ENCODE measurements at regions not wholly inside any gene's neighbourhood (a gene's known extent, or its start where the extent isn't known, plus 50 kb on each side); places are given as distances from the start of the nearest gene placed in this dataset.

DNA sequence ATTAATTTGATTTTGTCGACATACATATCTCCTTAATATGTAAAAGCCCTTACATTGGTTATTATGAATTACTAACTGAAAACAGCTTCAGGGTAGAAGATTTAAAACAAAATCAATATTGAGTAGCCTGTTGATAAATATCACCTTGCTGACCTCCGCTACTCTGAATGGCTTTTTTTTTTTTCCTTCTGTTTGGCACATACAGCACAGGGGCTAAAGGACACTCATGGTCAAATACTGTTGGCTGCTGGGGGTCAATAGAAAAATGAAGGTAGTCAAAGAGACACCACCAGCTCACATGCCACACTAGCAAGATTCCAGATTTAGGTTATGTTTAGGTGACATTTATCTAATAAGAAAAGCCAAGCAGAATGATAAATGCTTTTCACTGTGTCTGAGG lies 1642.4 kb upstream of the SLC39A10 start:
- TF ChIP-seq TSHZ1 (tag by site-specific recombination; IDR thresholded peaks at IDR 0.05; ENCODE audit: borderline replicate concordance) (no peak), ZBTB8A (tag by site-specific recombination; IDR thresholded peaks at IDR 0.05) (no peak), ZNF366 (tag by site-specific recombination; conservative IDR thresholded peaks at IDR 0.05) (no peak), ZNF585B (tag by site-specific recombination; IDR thresholded peaks at IDR 0.05) (no peak), GLIS2 (tag by site-specific recombination; IDR thresholded peaks at IDR 0.05) (no peak), ZNF16 (tag by site-specific recombination; IDR thresholded peaks at IDR 0.05; ENCODE audit: low read depth) (no peak), ZNF544 (tag by site-specific recombination; IDR thresholded peaks at IDR 0.05) (no peak), ZNF501 (tag by site-specific recombination; IDR thresholded peaks at IDR 0.05) (no peak), ZSCAN4 (tag by site-specific recombination; IDR thresholded peaks at IDR 0.05) (no peak), ZNF626 (tag by site-specific recombination; IDR thresholded peaks at IDR 0.05) (no peak), ZNF146 (tag by site-specific recombination; IDR thresholded peaks at IDR 0.05) (no peak)
- TF ChIP-seq, protein P1, sequence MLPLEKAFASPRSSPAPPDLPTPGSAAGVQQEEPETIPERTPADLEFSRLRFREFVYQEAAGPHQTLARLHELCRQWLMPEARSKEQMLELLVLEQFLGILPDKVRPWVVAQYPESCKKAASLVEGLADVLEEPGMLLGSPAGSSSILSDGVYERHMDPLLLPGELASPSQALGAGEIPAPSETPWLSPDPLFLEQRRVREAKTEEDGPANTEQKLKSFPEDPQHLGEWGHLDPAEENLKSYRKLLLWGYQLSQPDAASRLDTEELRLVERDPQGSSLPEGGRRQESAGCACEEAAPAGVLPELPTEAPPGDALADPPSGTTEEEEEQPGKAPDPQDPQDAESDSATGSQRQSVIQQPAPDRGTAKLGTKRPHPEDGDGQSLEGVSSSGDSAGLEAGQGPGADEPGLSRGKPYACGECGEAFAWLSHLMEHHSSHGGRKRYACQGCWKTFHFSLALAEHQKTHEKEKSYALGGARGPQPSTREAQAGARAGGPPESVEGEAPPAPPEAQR (tag by site-specific recombination; IDR thresholded peaks at IDR 0.05): no peak
- Histone ChIP-seq H3K9me3 (ENCODE audit: control insufficient read depth, insufficient read depth, low read depth, low read length) (no peaks in the 10 kb centered on the region), H3K36me3 (ENCODE audit: control insufficient read depth in 2 of 2, insufficient read depth in 1 of 2, low read length in 2 of 2) (no peaks in the 10 kb centered on the region), H3K4me1 (ENCODE audit: control insufficient read depth, insufficient read depth, low read length) (no peaks in the 10 kb centered on the region), H3K27ac (ENCODE audit: extremely low read depth, low read depth, low read length) (no peak overlapping the region), H3K4me3 (ENCODE audit: low read depth, low read length) (no peak overlapping the region)
- ChIA-PET CTCF (no interaction called here), POLR2A (no interaction called here)

DNA sequence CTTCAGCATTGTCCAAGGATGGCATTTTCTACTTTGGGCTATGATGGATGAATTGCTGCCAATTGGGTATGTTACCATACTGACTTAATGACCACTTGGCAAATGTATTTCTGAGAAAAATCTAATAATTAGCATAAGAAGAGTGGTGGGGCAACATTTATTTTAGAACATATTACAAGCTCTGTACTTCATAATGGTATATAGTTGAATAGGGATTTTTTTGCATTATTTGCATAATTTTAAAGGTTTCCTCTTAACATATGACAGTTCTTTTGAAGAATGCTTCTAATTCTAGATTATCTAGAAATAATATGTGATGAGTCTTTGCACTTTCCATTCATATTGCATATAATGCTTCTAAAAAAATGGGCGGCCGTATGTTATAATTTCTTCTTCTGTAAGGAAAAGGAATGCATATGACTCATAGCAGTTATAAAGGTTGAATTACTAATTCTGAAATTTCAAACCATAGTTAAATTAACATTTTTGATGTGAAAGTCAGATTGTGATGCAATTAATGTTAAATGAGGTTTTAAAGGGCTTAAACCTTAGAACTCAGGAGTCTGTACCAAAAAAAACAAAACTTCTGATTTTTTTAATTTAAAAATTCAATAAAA lies 1652.3 kb upstream of the SLC39A10 start:
- Histone ChIP-seq H3K27ac (ENCODE audit: extremely low read depth, low read depth, low read length) (no peak overlapping the region), H3K4me3 (ENCODE audit: low read depth, low read length) (no peak overlapping the region), H3K9me3 (ENCODE audit: control insufficient read depth, insufficient read depth, low read depth, low read length) (no peaks in the 10 kb centered on the region), H3K36me3 (ENCODE audit: control insufficient read depth in 2 of 2, insufficient read depth in 1 of 2, low read length in 2 of 2) (no peaks in the 10 kb centered on the region), H3K4me1 (ENCODE audit: control insufficient read depth, insufficient read depth, low read length) (no peaks in the 10 kb centered on the region)
- CTCF ChIA-PET: no interaction called here
- no peak for TF ChIP-seq ZNF776 (tag by site-specific recombination; IDR thresholded peaks at IDR 0.05; ENCODE audit: borderline replicate concordance)
- TF ChIP-seq ZNF677 (tag by site-specific recombination; IDR thresholded peaks at IDR 0.05): no peak
- TF ChIP-seq ZNF311 (tag by site-specific recombination; IDR thresholded peaks at IDR 0.05; ENCODE audit: borderline replicate concordance): no peak
- no peak for TF ChIP-seq REPIN1 (tag by site-specific recombination; IDR thresholded peaks at IDR 0.05; ENCODE audit: low read depth)
- TF ChIP-seq ZNF621 (tag by site-specific recombination; IDR thresholded peaks at IDR 0.05): no peak
- no peak for TF ChIP-seq RBAK (tag by site-specific recombination; IDR thresholded peaks at IDR 0.05)
- no peak for TF ChIP-seq ZNF501 (tag by site-specific recombination; IDR thresholded peaks at IDR 0.05)
- TF ChIP-seq SP2 (tag by site-specific recombination; IDR thresholded peaks at IDR 0.05): no peak
- no peak for TF ChIP-seq ZBTB44 (tag by site-specific recombination; IDR thresholded peaks at IDR 0.05)
- TF ChIP-seq ELK4 (IDR thresholded peaks at IDR 0.05; ENCODE audit: borderline replicate concordance, low read depth, low read length): no peak
- TF ChIP-seq ZNF555 (tag by site-specific recombination; conservative IDR thresholded peaks at IDR 0.05): no peak
- TF ChIP-seq ZNF785 (tag by site-specific recombination; IDR thresholded peaks at IDR 0.05): no peak
- no peak for TF ChIP-seq FEZF1 (tag by site-specific recombination; IDR thresholded peaks at IDR 0.05)
- POLR2A ChIA-PET: no interaction called here
